A673 (cell line): ENCODE measurements at regions not wholly inside any gene's neighbourhood (a gene's known extent, or its start where the extent isn't known, plus 50 kb on each side); places are given as distances from the start of the nearest gene placed in this dataset.

Experiments
- BruUV-seq: library from RNA; stranded (reverse); fragments of 400-500 nt; replicated peaks from 2 replicates; lab custom pipeline; 2021; lab: Mats Ljungman, UMichigan
- CTCF ChIA-PET: fragments of 300-600 bp; sonication (Branson Sonifier 250); formaldehyde crosslinking; loops from one replicate; lab custom pipeline; 2022; ENCODE audit warnings: antibody characterized with exemption; lab: Charles Lee
- POLR2A ChIA-PET: fragments of 300-600 bp; sonication (Branson Sonifier 250); formaldehyde crosslinking; loops from one replicate; lab custom pipeline; 2022; ENCODE audit warnings: antibody characterized with exemption; ENCODE audit not compliant: low non-redundant PET; lab: Charles Lee
- DNase-seq: peaks from one replicate; pipeline ENCODE4 v3.0.0-alpha.2; 2015; ENCODE audit warnings: low spot score
- H3K27ac ChIP-seq: fragments of 200-600 bp; sonication (generic); 2 replicates; pipeline ENCODE4 v1.5.1; 2016; ENCODE audit warnings: mixed run types, low read depth, mild to moderate bottlenecking, mixed read lengths, antibody characterized with exemption, low read length; ENCODE audit not compliant: poor library complexity, severe bottlenecking
- H3K27me3 ChIP-seq: fragments of 200-600 bp; sonication (generic); replicated peaks from 2 replicates; pipeline ENCODE4 v1.6.1; 2017; ENCODE audit warnings: mixed run types, low read depth, mild to moderate bottlenecking, mixed read lengths, antibody characterized with exemption, low read length; ENCODE audit not compliant: insufficient read depth, poor library complexity
- H3K36me3 ChIP-seq: fragments of 200-600 bp; sonication (generic); 2 replicates; pipeline ENCODE4 v1.6.1; 2016; ENCODE audit warnings: mixed run types, mild to moderate bottlenecking, mixed read lengths, antibody characterized with exemption, low read length; ENCODE audit not compliant: insufficient read depth, poor library complexity, severe bottlenecking
- H3K4me1 ChIP-seq: fragments of 200-600 bp; sonication (generic); 2 replicates; pipeline ENCODE4 v1.6.1; 2017; ENCODE audit warnings: mixed run types, mild to moderate bottlenecking, mixed read lengths, antibody characterized with exemption, low read length; ENCODE audit not compliant: insufficient read depth, poor library complexity, severe bottlenecking
- H3K4me3 ChIP-seq: fragments of 200-600 bp; sonication (generic); 2 replicates; pipeline ENCODE4 v1.5.1; 2016; ENCODE audit warnings: low read depth, mixed run types, mild to moderate bottlenecking, mixed read lengths, low read length; ENCODE audit not compliant: poor library complexity, severe bottlenecking
- H3K9me3 ChIP-seq: fragments of 200-600 bp; sonication (generic); 2 replicates; pipeline ENCODE4 v1.6.1; 2016; ENCODE audit warnings: mixed run types, low read depth, mild to moderate bottlenecking, mixed read lengths, antibody characterized with exemption, low read length; ENCODE audit not compliant: poor library complexity, severe bottlenecking
- CTCF ChIP-seq: fragments of 300-800, 200-600 bp; sonication (generic); conservative IDR thresholded peaks from 2 replicates; pipeline ENCODE4 v1.5.1; 2017; ENCODE audit warnings: low read depth, mild to moderate bottlenecking, antibody characterized with exemption, low read length, moderate library complexity, mixed read lengths
- EZH2 ChIP-seq: fragments of 200-600 bp; sonication (generic); IDR thresholded peaks from 2 replicates; pipeline ENCODE4 v1.6.1; 2017; ENCODE audit warnings: borderline replicate concordance, low read depth, mild to moderate bottlenecking, mixed read lengths, antibody characterized with exemption, low read length; ENCODE audit not compliant: poor library complexity, severe bottlenecking
- intact Hi-C: fragments of 100-400 bp; cut with micrococcal nuclease; formaldehyde crosslinking; loops from one replicate; pipeline ENCODE4 v1.10.0; 2022; ENCODE audit not compliant: unreplicated experiment

GRCh38 chr16:65948361-65948760, 418.1 kb upstream of the CDH5 start:
- BruUV-seq, result no TSS peak
- intact Hi-C loops, result no loop called here
- H3K4me1 ChIP-seq, result no peaks in the 10 kb centered on the region
- ChIA-PET POLR2A (no interaction called here), CTCF (no interaction called here)
- H3K27ac ChIP-seq, result no peak overlapping the region
- no peak overlapping the region for H3K4me3 ChIP-seq
- H3K36me3 ChIP-seq, result no peaks in the 10 kb centered on the region
- H3K27me3 ChIP-seq, result no peaks in the 10 kb centered on the region
- no peak for DNase-seq
- no peak for TF ChIP-seq EZH2
- TF ChIP-seq CTCF, result no peak
- no peaks in the 10 kb centered on the region for H3K9me3 ChIP-seq

GRCh38 chr16:65947951-65948350, 418.5 kb upstream of the CDH5 start:
- no peaks in the 10 kb centered on the region for H3K27me3 ChIP-seq
- POLR2A ChIA-PET, result no interaction called here
- H3K27ac ChIP-seq, result no peak overlapping the region
- CTCF ChIA-PET, result no interaction called here
- H3K4me3 ChIP-seq, result no peak overlapping the region
- H3K9me3 ChIP-seq, result no peaks in the 10 kb centered on the region
- TF ChIP-seq CTCF, result no peak
- TF ChIP-seq EZH2, result no peak
- H3K4me1 ChIP-seq, result no peaks in the 10 kb centered on the region
- no peaks in the 10 kb centered on the region for H3K36me3 ChIP-seq
- DNase-seq, result no peak
- intact Hi-C loops, result no loop called here
- BruUV-seq, result no TSS peak

GRCh38 chr16:65945493-65945892, 421.0 kb upstream of the CDH5 start:
- Histone ChIP-seq H3K4me3 (no peak overlapping the region), H3K27me3 (no peaks in the 10 kb centered on the region), H3K27ac (no peak overlapping the region), H3K4me1 (no peaks in the 10 kb centered on the region), H3K36me3 (no peaks in the 10 kb centered on the region), H3K9me3 (no peaks in the 10 kb centered on the region)
- no peak for DNase-seq
- intact Hi-C loops, result no loop called here
- TF ChIP-seq CTCF, result no peak
- TF ChIP-seq EZH2, result no peak
- ChIA-PET CTCF (no interaction called here), POLR2A (no interaction called here)
- no TSS peak for BruUV-seq
